ENCODE measurements at regions not wholly inside any gene's neighbourhood (a gene's known extent, or its start where the extent isn't known, plus 50 kb on each side); places are given as distances from the start of the nearest gene placed in this dataset.

- no peak for TF ChIP-seq CTCF (IDR thresholded peaks at IDR 0.05; ENCODE audit: insufficient read depth, low read depth, low read length, missing control alignments)
- no peak overlapping the region for H3K4me3 ChIP-seq (ENCODE audit: low read length)
- DNase-seq (ENCODE audit: low read depth): no peak
Measured at GRCh38 chr16:87127766-87128147, 189.4 kb downstream of the C16orf95 start.

DNA sequence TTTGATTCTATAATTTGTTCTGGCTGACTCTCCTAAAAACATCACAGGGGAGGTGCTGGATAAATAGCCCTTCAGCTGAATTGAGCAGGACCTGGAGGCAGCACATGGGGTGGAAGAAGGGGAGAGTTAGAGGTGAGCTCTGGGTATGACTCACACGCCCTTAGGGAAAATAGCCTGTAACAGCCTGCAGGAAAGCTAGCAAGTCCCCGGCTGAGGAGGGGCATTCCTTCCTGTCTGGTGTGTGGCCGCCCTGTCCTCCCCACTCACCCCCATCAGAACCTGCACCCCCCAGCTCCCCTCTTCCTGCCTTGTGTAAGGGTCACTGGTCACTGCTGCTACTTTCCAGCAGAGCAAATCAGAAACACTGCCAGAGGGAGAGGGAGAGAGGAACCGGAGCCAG lies 187.4 kb downstream of the C16orf95 start:
- TF ChIP-seq CTCF (IDR thresholded peaks at IDR 0.05; ENCODE audit: insufficient read depth, low read depth, low read length, missing control alignments): no peak

DNA sequence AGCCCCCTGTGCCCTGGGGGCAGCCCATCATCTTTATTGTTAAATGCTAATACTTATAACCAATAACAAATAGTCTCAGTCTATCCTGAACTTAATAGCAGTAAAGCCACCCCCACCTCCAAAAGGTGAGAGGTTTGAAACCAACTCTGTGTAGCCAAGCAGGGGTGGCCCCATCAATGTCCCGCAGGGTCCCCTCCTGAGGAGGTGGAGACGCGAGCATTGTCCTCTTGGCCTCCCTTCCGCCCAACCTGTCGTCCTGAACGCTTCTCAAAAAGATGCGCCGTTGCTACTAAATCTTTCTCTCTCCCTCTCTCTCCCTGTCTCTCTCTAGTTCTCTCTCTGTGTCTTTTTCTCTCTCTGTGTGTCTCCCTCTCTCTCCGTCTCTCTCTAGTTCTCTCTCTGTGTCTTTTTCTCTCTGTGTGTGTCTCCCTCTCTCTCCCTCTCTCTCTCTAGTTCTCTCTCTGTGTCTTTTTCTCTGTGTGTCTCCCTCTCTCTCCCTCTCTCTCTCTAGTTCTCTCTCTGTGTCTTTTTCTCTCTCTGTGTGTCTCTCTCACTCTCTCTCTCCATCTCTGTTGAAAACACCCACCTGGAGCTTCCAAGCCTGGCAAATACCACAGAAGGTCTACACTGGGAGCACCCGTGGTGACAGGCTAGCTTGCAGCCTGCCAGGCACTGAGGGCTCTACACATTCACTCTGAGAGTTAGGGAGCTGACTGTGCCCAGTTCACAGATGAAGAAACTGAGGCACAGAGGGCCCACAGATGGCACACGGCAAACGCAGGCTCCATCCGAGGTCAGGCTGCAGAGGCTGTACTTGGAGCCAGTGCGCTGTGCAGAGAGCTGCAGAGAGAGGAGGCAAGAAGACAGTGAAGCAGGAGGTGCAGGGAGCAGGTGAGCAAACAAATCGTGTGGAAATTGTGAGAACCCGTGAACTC lies 185.9 kb downstream of the C16orf95 start:
- H3K4me3 ChIP-seq (ENCODE audit: low read length): no peak overlapping the region
- no peak for DNase-seq (ENCODE audit: low read depth)
- no peak for TF ChIP-seq CTCF (IDR thresholded peaks at IDR 0.05; ENCODE audit: insufficient read depth, low read depth, low read length, missing control alignments)

More for the DNA sequence above, 187.4 kb downstream of the C16orf95 start:
- DNase-seq (ENCODE audit: low read depth): peak; percentile 46
- H3K4me3 ChIP-seq (ENCODE audit: low read length): no peak overlapping the region

DNA sequence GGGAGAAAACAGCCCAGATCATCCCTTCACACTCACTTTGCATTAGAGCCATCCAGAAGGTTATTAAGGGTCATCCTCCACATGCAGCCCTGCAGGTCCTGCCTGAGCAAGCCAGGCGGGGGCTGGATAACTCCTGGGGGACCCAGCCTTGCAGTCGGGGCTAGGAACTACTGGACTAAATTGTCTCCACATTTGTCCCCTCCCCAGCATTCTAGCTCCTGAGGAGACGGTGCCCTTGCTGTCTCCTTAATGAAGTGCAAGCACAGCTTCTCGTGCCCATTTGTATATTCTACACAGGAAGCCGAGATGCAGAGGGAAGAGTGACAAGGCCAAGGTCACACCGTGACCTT lies 185.2 kb downstream of the C16orf95 start:
- no peak overlapping the region for H3K4me3 ChIP-seq (ENCODE audit: low read length)
- TF ChIP-seq CTCF (IDR thresholded peaks at IDR 0.05; ENCODE audit: insufficient read depth, low read depth, low read length, missing control alignments): no peak
- no peak for DNase-seq (ENCODE audit: low read depth)

GRCh38 chr16:87132361-87133014 lies 184.7 kb downstream of the C16orf95 start:
- no peak for DNase-seq (ENCODE audit: low read depth)
- no peak overlapping the region for H3K4me3 ChIP-seq (ENCODE audit: low read length)
- TF ChIP-seq CTCF (IDR thresholded peaks at IDR 0.05; ENCODE audit: insufficient read depth, low read depth, low read length, missing control alignments): no peak

DNA sequence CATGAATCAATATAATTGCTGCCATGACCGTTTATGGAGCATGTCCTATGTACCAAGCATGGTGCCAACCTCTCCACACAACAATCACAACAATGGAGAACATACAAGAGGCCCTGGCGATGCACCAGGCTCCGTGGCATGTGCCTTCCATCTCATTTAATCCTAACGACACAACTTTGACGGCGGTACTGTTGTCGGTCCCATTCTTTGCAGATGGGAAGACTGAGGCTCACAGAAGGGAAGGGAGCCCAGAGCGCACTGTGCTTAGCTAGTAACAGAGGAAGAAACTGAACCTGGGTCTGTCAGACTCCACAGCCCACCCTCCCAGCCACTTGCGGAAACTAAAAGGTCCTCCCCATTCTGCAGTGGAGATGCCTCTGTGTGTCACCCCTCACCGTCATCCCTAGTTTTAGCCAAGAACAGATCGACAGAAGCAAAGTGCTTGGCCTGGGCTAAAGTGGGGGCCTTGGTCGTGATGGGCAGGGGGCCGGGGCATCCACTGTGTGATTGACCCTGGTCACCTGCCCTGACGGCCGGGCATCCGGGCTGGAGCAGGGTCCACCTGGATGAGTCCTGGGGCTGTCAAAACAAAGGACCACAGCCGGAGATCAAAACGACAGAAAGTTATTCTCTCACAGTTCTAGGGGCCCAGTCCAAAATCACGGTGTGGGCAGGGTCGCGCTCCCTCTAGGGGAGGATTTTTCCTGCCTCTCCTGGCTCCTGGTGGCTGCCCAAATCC lies 183.9 kb downstream of the C16orf95 start:
- DNase-seq (ENCODE audit: low read depth): no peak
- no peak overlapping the region for H3K4me3 ChIP-seq (ENCODE audit: low read length)
- TF ChIP-seq CTCF (IDR thresholded peaks at IDR 0.05; ENCODE audit: insufficient read depth, low read depth, low read length, missing control alignments): no peak
